Mesodermal cell (in vitro differentiated cells): ENCODE measurements at regions not wholly inside any gene's neighbourhood (a gene's known extent, or its start where the extent isn't known, plus 50 kb on each side); places are given as distances from the start of the nearest gene placed in this dataset.

ENCODE experiments used
- H3K27ac ChIP-seq: 2 replicates; pipeline ENCODE4 v1.7.0; 2013; ENCODE audit warnings: mild to moderate bottlenecking, low read depth, low read length, moderate library complexity; ENCODE audit not compliant: severe bottlenecking
- H3K36me3 ChIP-seq: 2 replicates; pipeline ENCODE4 v1.7.1; 2013; ENCODE audit warnings: mild to moderate bottlenecking, low read length, moderate library complexity; ENCODE audit not compliant: control insufficient read depth, insufficient read depth
- H3K4me1 ChIP-seq: one replicate; pipeline ENCODE4 v1.7.1; 2013; ENCODE audit warnings: mild to moderate bottlenecking, low read length; ENCODE audit not compliant: insufficient read depth, control insufficient read depth, poor library complexity, severe bottlenecking
- H3K4me3 ChIP-seq: 2 replicates; pipeline ENCODE4 v1.7.0; 2013; ENCODE audit warnings: low read length, control low read depth, mild to moderate bottlenecking; ENCODE audit not compliant: insufficient read depth, poor library complexity, severe bottlenecking; ENCODE audit errors: extremely low read depth
- H3K9me3 ChIP-seq: 2 replicates; pipeline ENCODE4 v1.7.1; 2013; ENCODE audit warnings: mild to moderate bottlenecking, low read length, moderate library complexity; ENCODE audit not compliant: control insufficient read depth
- WGBS, 2 experiments: methylation state at CpG; one replicate each; pipeline ENCODE4 v1.1.5; 2013; ENCODE audit warnings: missing lambda C conversion rate in 2 of 2; ENCODE audit not compliant: insufficient coverage in 2 of 2; 5-methylcytosine and 5-hydroxymethylcytosine counted together

- peaks cover 4% of the 10 kb centered on the region for H3K4me1 ChIP-seq
- no peaks in the 10 kb centered on the region for H3K36me3 ChIP-seq
- H3K9me3 ChIP-seq, result no peaks in the 10 kb centered on the region
- 88 to 92% methylated on average over 1 of the region's 3 CpGs for WGBS, 2 experiments
- peak overlapping the region; percentile 82 for H3K27ac ChIP-seq
- H3K4me3 ChIP-seq, result no peak overlapping the region
Measured at GRCh38 chr1:198903621-198904020, 264.8 kb downstream of the PTPRC start.

GRCh38 chr1:198904321-198904720 lies 265.5 kb downstream of the PTPRC start:
- H3K9me3 ChIP-seq, result no peaks in the 10 kb centered on the region
- no CpG with 5 or more reads among the region's 2 CpGs for WGBS, 2 experiments
- peaks cover 4% of the 10 kb centered on the region for H3K4me1 ChIP-seq
- H3K27ac ChIP-seq, result no peak overlapping the region
- H3K36me3 ChIP-seq, result no peaks in the 10 kb centered on the region
- H3K4me3 ChIP-seq, result no peak overlapping the region

- H3K4me3 ChIP-seq, result no peak overlapping the region
- H3K4me1 ChIP-seq, result peaks cover 8% of the 10 kb centered on the region
- no peaks in the 10 kb centered on the region for H3K9me3 ChIP-seq
- no peaks in the 10 kb centered on the region for H3K36me3 ChIP-seq
- 83 to 86% methylated on average over 1 of the region's 4 CpGs for WGBS, 2 experiments
- H3K27ac ChIP-seq, result no peak overlapping the region
Measured at GRCh38 chr1:198906739-198907422, 268.0 kb downstream of the PTPRC start.

GRCh38 chr1:198907423-198907746 lies 268.5 kb downstream of the PTPRC start:
- Histone ChIP-seq H3K4me3 (no peak overlapping the region), H3K27ac (no peak overlapping the region), H3K9me3 (no peaks in the 10 kb centered on the region), H3K4me1 (peaks cover 8% of the 10 kb centered on the region), H3K36me3 (no peaks in the 10 kb centered on the region)
- WGBS, 2 experiments, result 60% methylated on average over 1 of the region's 3 CpGs; no CpG with 5 or more reads in 1 of the 2 experiments

- H3K4me1 ChIP-seq, result peaks cover 4% of the 10 kb centered on the region
- H3K27ac ChIP-seq, result no peak overlapping the region
- H3K9me3 ChIP-seq, result no peaks in the 10 kb centered on the region
- no peak overlapping the region for H3K4me3 ChIP-seq
- 89 to 100% methylated on average over 2 of the region's 3 CpGs for WGBS, 2 experiments
- no peaks in the 10 kb centered on the region for H3K36me3 ChIP-seq
Measured at GRCh38 chr1:198908995-198909394, 270.2 kb downstream of the PTPRC start.

- Histone ChIP-seq H3K9me3 (no peaks in the 10 kb centered on the region), H3K4me3 (no peak overlapping the region), H3K36me3 (no peaks in the 10 kb centered on the region), H3K27ac (no peak overlapping the region), H3K4me1 (peaks cover 4% of the 10 kb centered on the region)
- WGBS, 2 experiments, result no CpG with 5 or more reads among the region's 2 CpGs
Measured at GRCh38 chr1:198909973-198910372, 271.1 kb downstream of the PTPRC start.

GRCh38 chr1:198910816-198911215 lies 272.0 kb downstream of the PTPRC start:
- H3K36me3 ChIP-seq, result no peaks in the 10 kb centered on the region
- no peak overlapping the region for H3K27ac ChIP-seq
- 89 to 91% methylated on average over 1 of the region's 2 CpGs for WGBS, 2 experiments
- H3K9me3 ChIP-seq, result no peaks in the 10 kb centered on the region
- no peak overlapping the region for H3K4me3 ChIP-seq
- peaks cover 4% of the 10 kb centered on the region for H3K4me1 ChIP-seq

GRCh38 chr1:198912046-198912445 lies 273.2 kb downstream of the PTPRC start:
- no peak overlapping the region for H3K27ac ChIP-seq
- H3K4me3 ChIP-seq, result no peak overlapping the region
- H3K4me1 ChIP-seq, result peaks cover 4% of the 10 kb centered on the region
- no peaks in the 10 kb centered on the region for H3K36me3 ChIP-seq
- WGBS, 2 experiments, result no CpG with 5 or more reads among the region's 1 CpG
- no peaks in the 10 kb centered on the region for H3K9me3 ChIP-seq

GRCh38 chr1:198913667-198914066 lies 274.8 kb downstream of the PTPRC start:
- WGBS, 2 experiments, result 100% methylated on average over 2 of the region's 4 CpGs
- H3K9me3 ChIP-seq, result no peaks in the 10 kb centered on the region

GRCh38 chr1:198915327-198916231 lies 276.7 kb downstream of the PTPRC start:
- H3K36me3 ChIP-seq, result no peaks in the 10 kb centered on the region

More at GRCh38 chr1:198913667-198914066, 274.8 kb downstream of the PTPRC start:
- no peaks in the 10 kb centered on the region for H3K36me3 ChIP-seq
- no peak overlapping the region for H3K27ac ChIP-seq
- H3K4me1 ChIP-seq, result peaks cover 4% of the 10 kb centered on the region
- H3K4me3 ChIP-seq, result no peak overlapping the region

GRCh38 chr1:198917226-198917625 lies 278.4 kb downstream of the PTPRC start:
- no peak overlapping the region for H3K27ac ChIP-seq
- no peaks in the 10 kb centered on the region for H3K9me3 ChIP-seq
- no peaks in the 10 kb centered on the region for H3K4me1 ChIP-seq
- 63 to 89% methylated on average over 1 to 2 of the region's 2 CpGs for WGBS, 2 experiments
- H3K36me3 ChIP-seq, result no peaks in the 10 kb centered on the region
- H3K4me3 ChIP-seq, result no peak overlapping the region

More at GRCh38 chr1:198915327-198916231, 276.7 kb downstream of the PTPRC start:
- no peak overlapping the region for H3K4me3 ChIP-seq
- no peaks in the 10 kb centered on the region for H3K9me3 ChIP-seq
- no peak overlapping the region for H3K27ac ChIP-seq
- no peaks in the 10 kb centered on the region for H3K4me1 ChIP-seq
- 78 to 100% methylated on average over 1 of the region's 3 CpGs for WGBS, 2 experiments
